ENCODE measurements at regions not wholly inside any gene's neighbourhood (a gene's known extent, or its start where the extent isn't known, plus 50 kb on each side); places are given as distances from the start of the nearest gene placed in this dataset.

GRCh38 chr12:19070341-19070740, 59.2 kb upstream of the PLEKHA5 start:
- Histone ChIP-seq H3K9me3 (replicated peaks; ENCODE audit: control insufficient read depth, insufficient read depth, low read length) (no peaks in the 10 kb centered on the region), H3K27me3 (ENCODE audit: control insufficient read depth in 2 of 2, insufficient read depth in 2 of 2, low read length in 2 of 2) (no peaks in the 10 kb centered on the region), H4K20me1 (replicated peaks; ENCODE audit: control insufficient read depth, extremely low read depth, insufficient read depth, low read length) (no peaks in the 10 kb centered on the region), H3K79me2 (ENCODE audit: control insufficient read depth, insufficient read depth, low read length) (no peaks in the 10 kb centered on the region), H3K4me3 (replicated peaks in 1 of 3; ENCODE audit: insufficient read depth in 1 of 3, low read depth in 1 of 3, low read length in 3 of 3) (no peak overlapping the region), H3K4me2 (ENCODE audit: insufficient read depth, low read length) (no peak overlapping the region), H2AFZ (ENCODE audit: low read depth, low read length) (no peak overlapping the region), H3K9ac (replicated peaks; ENCODE audit: extremely low read depth, insufficient read depth, low read length) (no peak overlapping the region), H3K36me3 (ENCODE audit: control insufficient read depth in 2 of 2, extremely low read depth in 1 of 2, insufficient read depth in 2 of 2, low read length in 2 of 2) (no peaks in the 10 kb centered on the region), H3K4me1 (ENCODE audit: control insufficient read depth, extremely low read depth, insufficient read depth, low read length) (no peaks in the 10 kb centered on the region), H3K9me1 (replicated peaks; ENCODE audit: control insufficient read depth, extremely low read depth, insufficient read depth, low read length) (no peaks in the 10 kb centered on the region), H3K27ac (ENCODE audit: insufficient read depth, low read depth, low read length) (no peak overlapping the region)
- ChIA-PET CTCF (no interaction called here), POLR2A (no interaction called here)
- BruUV-seq (replicated peaks): no TSS peak
- dilution Hi-C loops (cut with MboI; ENCODE audit: extremely low pct_ligation_motif_present, low sequenced_read_pairs) (no loop called here), intact Hi-C loops (cut with micrococcal nuclease) (no loop called here)
- no peak for TF ChIP-seq FOS (IDR thresholded peaks at IDR 0.05; ENCODE audit: borderline replicate concordance, insufficient read depth, low read length)
- no peak for TF ChIP-seq POLR2A (IDR thresholded peaks at IDR 0.05; ENCODE audit: low read depth, low read length)
- no peak for TF ChIP-seq EZH2 (IDR thresholded peaks at IDR 0.05; ENCODE audit: borderline replicate concordance, low read depth, low read length, severe bottlenecking)
- no peak for TF ChIP-seq POLR2AphosphoS5 (IDR thresholded peaks at IDR 0.05; ENCODE audit: insufficient read depth, low read depth, low read length)
- TF ChIP-seq GATA2 (IDR thresholded peaks at IDR 0.05; ENCODE audit: insufficient read depth, insufficient read length, low read depth, low read length): no peak
- TF ChIP-seq, protein P1, sequence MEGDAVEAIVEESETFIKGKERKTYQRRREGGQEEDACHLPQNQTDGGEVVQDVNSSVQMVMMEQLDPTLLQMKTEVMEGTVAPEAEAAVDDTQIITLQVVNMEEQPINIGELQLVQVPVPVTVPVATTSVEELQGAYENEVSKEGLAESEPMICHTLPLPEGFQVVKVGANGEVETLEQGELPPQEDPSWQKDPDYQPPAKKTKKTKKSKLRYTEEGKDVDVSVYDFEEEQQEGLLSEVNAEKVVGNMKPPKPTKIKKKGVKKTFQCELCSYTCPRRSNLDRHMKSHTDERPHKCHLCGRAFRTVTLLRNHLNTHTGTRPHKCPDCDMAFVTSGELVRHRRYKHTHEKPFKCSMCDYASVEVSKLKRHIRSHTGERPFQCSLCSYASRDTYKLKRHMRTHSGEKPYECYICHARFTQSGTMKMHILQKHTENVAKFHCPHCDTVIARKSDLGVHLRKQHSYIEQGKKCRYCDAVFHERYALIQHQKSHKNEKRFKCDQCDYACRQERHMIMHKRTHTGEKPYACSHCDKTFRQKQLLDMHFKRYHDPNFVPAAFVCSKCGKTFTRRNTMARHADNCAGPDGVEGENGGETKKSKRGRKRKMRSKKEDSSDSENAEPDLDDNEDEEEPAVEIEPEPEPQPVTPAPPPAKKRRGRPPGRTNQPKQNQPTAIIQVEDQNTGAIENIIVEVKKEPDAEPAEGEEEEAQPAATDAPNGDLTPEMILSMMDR (IDR thresholded peaks at IDR 0.05; ENCODE audit: extremely low read depth in 1 of 2, insufficient read depth in 1 of 2, low read depth in 1 of 2, low read length in 2 of 2): no peak
- no peak for TF ChIP-seq JUN (IDR thresholded peaks at IDR 0.05; ENCODE audit: borderline replicate concordance, insufficient read depth, insufficient read length, low read depth)
- TF ChIP-seq MYC (IDR thresholded peaks at IDR 0.05; ENCODE audit: low read depth, low read length): no peak
- no peak for TF ChIP-seq MAX (IDR thresholded peaks at IDR 0.05; ENCODE audit: insufficient read depth, insufficient read length)
- FAIRE-seq: no peak
- no peak for DNase-seq (ENCODE audit: low read depth, low spot score)
